ENCODE measurements at regions not wholly inside any gene's neighbourhood (a gene's known extent, or its start where the extent isn't known, plus 50 kb on each side); places are given as distances from the start of the nearest gene placed in this dataset.

DNA sequence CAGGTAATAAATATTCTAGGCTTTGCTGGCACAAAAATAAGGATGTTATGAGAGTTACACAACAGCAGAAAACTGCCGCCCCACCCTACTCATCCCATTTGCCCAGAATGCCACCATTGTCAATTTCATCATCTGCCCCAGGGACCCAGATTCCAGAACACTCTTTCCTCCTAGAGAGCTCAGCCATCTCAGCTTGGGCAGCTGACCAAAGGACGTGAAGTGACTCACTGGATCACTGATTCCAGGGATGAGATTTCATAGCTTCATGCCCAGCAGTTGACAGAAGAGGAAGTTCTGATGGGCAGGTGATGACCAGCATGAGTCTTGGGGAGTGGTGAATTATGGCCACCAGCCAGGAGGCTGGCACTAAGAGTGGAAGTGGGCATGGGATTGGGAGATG is 450.3 kb downstream of the RMST start:
- FAIRE-seq (no peak), DNase-seq (ENCODE audit: insufficient read length, low spot score) (no peak)

DNA sequence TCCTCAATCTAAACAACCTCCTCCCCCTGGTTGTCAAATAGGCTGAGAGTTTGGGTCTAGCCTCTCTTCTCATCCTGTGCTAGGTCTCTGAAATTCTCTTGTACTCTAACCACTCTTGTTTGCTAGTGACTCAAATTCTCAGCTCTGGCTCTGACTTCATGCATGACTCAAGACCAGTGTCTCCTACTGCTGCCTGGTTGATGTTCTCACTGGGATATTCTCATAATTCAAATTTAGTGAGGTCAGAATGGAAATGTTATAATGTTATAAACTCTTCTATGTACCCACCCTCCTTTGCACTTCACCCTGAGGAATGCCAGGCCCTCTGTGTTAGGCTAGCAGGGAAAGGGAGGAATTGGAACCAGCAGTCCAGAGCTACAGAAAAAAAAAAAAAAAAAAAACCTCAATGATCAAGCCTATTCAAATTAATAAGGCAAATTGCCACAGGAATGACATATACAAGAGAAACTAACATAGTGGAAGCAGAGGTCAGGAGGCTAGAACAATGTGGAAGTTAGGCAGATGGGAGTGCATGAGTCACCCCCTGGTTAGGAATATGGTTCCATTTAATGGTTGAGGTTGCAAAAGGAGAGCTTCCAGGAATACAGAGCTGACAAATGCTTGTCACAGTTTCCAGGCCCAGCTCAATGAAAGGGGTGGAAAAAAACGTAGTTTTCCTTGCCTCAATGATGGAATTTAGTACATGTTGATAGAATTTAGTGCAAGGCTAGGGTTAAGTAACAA is 459.5 kb downstream of the RMST start:
- FAIRE-seq = no peak
- DNase-seq (ENCODE audit: insufficient read length, low spot score) = no peak

DNA sequence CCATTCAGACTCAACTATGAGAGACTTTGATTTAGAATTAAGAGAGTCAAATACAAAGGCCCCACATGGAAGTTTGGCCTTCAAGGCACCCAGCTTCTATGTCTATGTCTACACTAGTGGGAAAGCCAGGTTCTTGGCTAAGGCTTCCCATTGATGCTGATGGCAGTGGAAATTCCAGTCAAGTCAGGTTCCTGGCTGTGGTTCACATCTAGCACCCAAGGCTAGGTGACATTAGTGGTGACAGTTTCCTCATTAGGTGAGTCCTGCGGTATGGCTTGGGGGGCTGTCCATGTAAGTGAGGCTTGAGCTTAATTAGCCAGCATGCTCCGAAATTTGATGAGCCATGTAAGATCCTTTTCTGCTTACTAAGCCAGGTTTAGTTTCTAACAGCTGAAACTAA is 460.9 kb downstream of the RMST start:
- no peak for FAIRE-seq
- no peak for DNase-seq (ENCODE audit: insufficient read length, low spot score)

DNA sequence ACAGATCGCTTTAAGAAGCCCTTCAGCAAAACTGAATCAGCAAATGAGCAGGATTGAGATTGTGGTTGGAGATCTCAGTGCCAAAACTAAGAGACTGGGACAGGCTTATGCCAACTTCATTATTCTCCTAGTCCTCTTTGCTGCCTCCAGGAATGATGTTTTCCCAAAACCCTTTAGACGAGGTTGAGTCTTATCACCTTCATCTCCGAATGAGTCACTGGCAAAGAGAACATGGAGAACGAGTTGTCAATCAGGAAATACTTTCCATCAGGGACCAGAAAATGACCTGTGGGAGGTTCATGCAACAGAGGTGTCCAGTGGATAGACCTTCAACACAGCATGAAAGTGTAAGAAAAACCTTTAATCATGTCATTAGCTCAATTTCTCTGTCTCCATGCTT is 461.5 kb downstream of the RMST start:
- DNase-seq (ENCODE audit: insufficient read length, low spot score) (no peak), FAIRE-seq (no peak)

DNA sequence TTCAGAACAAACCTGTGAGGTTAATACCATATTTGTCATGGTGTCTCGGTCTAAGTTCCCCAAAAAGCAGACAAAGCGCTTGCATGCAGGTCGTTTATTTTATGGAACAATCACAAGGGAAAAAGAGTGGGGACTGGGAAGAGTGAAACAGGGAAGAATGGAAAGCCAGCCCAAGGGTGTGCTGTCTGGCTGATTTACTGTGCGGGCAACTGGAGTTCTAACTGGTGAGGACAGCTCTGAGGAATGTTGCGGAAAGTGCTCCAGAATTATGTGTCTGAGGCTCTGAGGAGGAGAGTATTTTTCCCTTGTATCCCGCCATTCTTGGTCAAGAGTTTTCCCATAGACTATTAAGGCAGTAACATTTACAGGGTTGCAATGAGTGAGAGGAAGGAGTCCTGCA is 465.4 kb downstream of the RMST start:
- no peak for FAIRE-seq
- no peak for DNase-seq (ENCODE audit: insufficient read length, low spot score)

DNA sequence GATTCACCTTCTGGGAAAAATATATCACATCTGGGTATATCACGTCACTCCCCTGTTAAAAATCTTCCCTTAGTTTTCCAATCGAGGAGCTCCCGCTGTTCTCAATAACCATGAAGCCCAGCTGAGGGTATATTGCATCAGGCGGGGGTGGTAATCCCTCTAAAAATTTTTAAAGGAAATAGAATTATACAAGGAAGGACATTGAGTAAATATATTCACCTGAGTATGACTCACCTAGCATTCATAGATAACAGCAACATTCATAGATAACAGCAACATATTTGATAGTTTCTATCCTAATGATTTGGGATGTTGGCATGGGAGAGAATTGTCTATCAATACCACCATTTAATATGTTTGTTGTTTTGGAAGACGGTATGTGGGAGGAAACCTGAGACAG is 473.6 kb downstream of the RMST start:
- FAIRE-seq = no peak
- DNase-seq (ENCODE audit: insufficient read length, low spot score) = no peak

DNA sequence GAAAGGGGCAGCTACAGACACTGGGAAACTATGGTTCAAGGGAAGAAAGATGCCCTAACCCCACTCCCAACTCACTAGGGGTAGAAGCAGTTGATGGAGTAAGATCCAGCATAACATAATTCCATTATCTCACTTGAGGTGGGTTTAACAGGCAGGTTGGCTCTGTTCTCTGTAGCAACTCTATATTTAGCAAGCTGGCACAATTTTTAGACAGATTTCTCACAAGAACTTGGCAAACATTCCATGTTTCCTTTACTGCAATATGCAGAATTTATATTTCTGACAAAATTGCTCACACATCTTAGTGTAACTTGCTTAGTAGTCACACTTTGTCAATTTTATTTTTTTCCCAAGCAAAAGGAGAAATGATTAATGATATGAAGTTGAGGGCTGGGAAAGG is 475.4 kb downstream of the RMST start:
- no peak for FAIRE-seq
- DNase-seq (ENCODE audit: insufficient read length, low spot score) = no peak

DNA sequence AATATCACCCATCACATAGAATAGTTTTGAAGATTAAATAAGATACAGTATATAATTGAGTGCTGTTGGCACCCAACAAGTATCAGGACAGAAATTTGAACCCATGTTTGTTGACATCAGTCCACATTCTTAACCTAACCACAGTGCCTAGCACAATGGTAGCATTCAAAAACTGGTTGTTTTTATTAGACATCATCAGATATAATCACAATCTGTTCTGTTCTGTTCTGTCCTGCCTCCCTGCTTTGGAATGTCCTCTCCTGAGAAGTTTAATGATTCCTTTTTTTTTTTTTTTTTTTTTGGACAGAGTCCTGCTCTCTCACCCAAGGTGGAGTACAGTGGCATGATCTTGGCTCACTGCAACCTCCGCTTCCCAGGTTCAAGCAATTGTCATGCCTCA is 476.6 kb downstream of the RMST start:
- FAIRE-seq (no peak), DNase-seq (ENCODE audit: insufficient read length, low spot score) (no peak)

DNA sequence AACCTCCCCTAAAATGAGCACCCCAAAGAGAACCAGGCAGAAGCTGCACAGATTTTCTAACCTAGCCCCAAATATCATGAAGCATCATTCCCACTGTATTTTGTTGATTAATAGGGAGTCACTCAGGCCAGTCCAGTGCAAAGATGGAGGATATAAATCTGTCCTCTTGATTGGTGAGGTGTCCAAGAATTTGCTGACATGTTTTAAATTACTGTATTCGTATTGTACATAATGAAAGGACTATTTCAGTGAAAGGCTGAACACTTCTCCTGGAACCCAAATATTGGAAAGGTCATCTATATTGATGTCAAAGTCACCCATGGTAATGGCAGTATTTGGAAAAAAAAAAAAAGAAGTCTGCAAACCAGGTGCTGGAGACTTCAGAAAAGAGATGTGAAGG is 477.5 kb downstream of the RMST start:
- DNase-seq (ENCODE audit: insufficient read length, low spot score) = no peak
- no peak for FAIRE-seq

DNA sequence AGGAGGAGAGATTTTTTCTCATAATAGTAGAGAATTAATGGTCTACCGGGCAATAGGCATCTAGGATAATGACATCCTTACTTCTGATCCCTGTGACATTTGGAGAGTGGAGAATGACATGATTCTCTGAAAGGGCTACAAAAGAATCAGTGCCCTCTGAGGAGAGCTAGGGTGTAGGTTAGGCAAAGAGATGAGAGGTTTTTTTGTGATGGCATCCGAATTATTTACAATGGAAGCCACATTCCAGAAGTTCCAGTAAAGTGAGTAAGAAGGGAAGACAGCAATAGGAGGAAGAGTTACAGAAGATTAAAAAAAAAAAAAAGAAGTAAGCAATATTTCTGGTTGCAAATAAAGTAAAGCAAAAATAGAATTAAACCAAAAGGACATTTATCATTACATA is 478.0 kb downstream of the RMST start:
- FAIRE-seq (no peak), DNase-seq (ENCODE audit: insufficient read length, low spot score) (no peak)

DNA sequence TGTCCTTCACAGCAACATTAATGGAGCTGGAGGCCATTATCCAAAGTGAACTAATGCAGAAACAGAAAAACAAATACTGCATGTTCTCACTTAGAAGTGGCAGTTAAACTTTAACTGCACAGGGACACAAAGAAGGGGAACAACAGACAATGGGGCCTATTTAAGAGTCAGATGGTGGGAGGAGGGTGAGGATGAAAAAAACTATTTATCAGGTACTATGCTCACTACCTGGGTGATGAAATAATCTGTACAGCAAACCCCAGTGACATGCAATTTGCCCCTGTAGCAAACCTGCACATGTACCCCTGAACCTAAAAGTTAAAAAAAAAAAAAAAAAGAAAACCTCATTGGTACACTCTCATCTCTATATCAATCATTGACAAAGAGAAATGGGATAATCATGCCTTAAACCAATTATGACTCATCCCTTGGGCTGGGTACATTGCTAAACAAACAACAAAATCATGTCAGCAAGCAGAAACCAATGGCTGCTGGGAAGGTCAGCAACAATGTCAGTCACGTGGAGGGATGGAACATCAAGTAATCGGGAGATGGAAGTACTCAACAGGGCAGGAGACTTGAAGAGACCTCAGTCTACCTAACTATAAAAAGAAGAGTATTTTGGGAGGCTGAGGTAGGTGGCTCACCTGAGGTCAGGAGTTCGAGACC is 479.2 kb downstream of the RMST start:
- DNase-seq (ENCODE audit: insufficient read length, low spot score) (no peak), FAIRE-seq (no peak)

DNA sequence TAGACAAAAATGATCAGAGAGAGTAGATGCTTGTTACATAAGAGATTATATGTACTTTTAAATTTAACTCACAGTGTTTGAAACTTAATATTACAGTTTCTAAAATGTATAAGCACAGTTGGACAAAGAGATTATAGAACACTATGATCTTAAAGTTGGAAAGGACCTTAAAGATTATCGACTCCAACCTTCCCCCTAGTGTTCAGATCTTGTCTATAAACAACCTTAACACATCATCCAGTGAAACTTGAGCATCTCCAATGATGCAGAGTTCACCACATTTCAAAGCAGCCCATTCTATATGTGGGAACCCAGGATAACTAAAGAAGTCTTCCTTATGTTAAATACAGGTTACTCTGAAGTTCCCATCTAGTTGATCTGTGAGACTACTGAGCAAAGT is 480.8 kb downstream of the RMST start:
- FAIRE-seq (no peak), DNase-seq (ENCODE audit: insufficient read length, low spot score) (no peak)

DNA sequence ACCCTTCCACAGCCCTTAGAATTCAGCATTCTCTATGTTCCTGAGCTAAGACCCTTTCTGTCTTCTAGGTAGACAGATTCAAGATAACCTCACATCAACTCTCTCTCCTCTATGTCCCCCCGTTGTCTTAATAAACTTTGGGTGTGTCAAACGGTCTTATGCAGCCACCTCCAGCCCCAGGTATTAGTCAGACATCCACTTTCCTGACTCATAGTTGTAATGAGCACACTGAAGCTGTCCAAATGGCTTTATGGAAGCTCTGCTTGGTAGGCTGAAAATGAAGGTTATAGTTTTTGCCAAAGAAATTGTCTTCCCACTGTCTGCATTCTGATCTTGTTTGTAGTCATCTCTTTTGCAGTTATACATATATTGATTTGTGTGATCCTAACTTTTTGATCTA is 482.0 kb downstream of the RMST start:
- no peak for FAIRE-seq

DNA sequence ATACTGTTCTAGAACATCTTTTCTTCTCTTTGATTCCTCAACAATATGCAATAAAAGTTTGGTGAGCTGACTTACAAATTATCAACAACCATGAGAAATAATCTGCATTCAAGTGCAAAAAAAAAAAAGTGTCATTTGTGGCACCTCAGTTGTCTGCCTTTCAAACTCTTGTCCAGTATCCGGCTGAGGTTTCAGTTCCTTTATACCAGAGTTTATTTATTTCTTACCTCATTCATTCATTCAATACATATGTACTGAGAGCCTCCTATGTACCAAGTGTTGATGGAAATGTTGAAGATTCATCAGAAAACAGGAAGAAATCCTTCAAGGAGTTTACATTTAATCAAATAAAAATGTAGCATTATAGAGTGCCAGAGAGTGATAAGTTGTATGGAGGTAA is 484.1 kb downstream of the RMST start:
- FAIRE-seq (no peak), DNase-seq (ENCODE audit: insufficient read length, low spot score) (no peak)

More for the DNA sequence above, 482.0 kb downstream of the RMST start:
- DNase-seq (ENCODE audit: insufficient read length, low spot score) = no peak

DNA sequence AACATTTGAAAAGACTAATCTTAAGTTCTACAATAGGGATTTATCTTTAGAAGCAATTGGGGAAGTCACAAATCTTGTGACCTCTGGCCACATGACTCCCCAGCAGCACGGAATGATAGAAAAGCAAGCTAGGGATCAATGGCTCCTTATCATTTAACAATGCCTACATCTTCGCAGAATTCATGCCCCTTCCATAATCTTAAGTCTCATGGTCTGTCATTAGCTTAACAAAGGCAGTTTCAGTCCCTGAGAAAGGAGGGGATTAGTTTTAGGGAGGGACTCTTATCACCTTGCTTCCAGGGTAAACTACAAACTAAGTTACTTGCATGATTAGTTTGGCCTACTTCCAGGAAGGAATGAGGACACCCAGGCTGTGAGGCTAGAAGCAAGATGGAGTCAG is 486.0 kb downstream of the RMST start:
- FAIRE-seq (no peak), DNase-seq (ENCODE audit: insufficient read length, low spot score) (no peak)

DNA sequence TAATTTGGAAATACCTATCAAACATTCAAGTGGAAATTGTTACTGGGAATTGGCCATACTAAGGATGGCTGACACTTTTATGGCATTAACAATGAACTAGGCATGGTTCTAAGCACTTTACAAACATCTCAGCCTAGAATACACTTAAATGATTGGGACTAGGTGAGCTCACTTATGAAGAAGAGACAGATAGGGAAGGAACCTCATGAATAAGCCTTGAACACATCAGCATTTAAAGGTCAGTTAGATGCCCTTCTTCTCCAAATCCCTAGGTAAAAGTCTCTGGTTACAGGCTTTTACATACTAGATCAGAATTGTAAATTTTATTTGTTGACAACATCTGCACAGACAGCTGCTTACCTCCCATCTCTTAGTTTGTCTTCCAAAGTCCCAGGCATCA is 488.6 kb downstream of the RMST start:
- FAIRE-seq = no peak
- no peak for DNase-seq (ENCODE audit: insufficient read length, low spot score)

DNA sequence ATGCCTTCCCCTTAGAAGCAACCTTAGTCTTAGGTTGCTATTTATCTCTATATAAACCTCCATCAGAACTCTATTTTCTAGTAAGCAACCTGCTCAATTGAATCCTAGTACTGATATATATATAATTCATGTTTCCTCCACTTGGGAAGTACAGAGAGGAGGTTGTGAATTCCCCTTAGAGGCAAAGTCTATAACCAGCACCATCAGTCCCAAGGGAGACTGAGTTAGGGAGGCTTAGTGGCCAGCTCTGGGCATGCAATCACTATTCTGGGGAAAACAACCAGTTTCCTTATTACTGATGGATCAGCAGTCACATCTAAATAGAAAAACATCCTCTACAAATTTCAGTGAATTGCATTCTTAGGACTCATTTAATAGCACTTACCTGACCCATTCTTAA is 489.1 kb downstream of the RMST start:
- no peak for FAIRE-seq
- DNase-seq (ENCODE audit: insufficient read length, low spot score) = no peak

DNA sequence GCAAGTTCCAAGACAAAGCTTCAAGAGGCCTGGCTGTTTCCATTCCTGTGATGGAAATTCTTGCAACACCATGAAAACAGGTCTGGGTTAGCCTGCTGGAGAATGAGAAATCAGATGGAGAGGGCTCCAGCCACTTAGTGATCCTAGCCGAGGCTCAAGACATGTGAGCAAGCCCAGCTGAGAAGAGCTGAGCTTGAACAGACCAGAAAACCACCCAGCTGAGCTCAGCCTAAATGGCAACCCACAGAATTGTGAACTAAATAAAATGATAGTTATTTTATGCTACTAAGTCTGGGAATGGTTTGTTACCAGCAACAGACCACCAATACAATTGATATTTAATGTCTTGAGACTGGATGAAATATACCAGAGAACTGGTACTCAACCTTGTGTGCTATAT is 494.5 kb downstream of the RMST start:
- no peak for DNase-seq (ENCODE audit: insufficient read length, low spot score)
- no peak for FAIRE-seq

DNA sequence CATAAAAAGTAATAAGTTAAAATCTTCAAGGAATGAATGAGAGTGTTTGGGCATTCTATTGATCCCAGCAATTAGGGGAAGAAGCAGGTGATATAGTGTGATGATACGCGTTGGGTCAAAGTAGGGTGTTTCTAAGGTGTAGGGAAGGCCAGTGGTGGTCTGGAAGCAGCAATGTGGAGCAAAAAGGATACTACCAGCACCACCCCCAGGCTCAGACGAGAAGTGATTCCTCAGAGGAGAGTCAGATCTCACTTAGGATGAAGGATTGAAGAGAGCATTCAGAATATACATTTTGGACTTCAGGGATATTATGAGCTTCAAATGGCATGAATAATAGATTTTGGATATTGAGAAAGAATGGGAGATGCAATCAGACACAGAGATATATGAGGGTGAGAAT is 497.6 kb downstream of the RMST start:
- no peak for DNase-seq (ENCODE audit: insufficient read length, low spot score)
- FAIRE-seq = no peak

DNA sequence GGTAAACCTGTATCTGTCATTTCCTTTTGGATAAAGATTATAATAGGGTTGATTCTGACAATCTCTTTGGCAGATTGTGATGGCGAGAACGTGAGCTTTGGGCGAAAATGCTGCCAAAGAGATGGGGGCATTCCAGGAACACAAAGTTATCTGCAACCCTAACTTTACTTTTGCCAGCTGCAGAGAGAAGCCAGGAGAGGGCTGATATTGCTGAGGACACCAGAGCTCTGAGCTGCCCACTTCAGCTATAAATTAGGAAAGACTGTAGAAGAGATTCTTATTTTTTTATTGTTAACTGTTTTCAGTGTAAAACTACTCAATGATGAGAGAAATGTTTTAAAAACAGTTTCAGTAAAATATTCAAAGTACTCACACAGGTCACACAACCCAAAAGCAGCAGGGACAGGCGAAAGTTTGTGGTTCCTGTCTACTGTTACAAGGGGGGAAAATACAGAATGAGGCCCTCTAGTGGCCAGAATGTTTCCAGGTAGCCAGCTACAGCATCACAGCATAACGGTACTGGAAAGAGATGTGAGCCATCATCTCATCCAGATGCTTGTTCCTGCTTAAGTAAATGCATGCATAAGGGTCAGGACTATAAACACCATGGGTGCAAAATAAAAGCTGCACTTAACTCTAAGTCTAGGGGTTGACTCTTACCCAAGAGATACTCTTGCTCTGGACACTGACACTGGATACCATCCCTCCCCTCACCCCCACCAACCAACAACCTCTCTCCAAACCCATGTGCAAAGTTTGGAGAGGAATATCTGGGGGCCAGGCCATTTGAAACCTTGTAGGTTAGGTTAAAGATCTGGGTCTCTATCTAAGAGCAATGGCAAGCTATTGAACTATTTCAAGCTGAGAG is 498.4 kb downstream of the RMST start:
- peak; percentile 88 for FAIRE-seq
- DNase-seq (ENCODE audit: insufficient read length, low spot score) = peak; percentile 9

DNA sequence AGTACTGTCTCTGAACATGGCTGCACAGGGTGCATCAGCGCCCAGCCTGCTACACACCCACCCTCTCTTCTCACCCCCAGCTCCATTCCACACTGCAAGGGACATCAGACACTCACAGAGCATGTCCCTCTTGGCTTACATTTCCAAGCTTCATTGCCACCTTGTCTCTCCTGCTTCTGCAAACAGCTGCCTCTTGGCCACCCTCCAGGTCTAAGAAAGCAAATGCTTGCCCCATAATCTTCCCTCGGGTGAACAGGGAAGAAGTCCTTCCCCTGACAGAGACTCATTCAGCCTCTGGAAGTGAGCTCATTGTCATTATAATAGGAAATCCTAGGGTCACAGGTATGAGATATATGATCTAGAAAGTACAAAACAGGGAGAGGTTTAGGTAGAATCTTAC is 505.2 kb downstream of the RMST start:
- no peak for FAIRE-seq
- no peak for DNase-seq (ENCODE audit: insufficient read length, low spot score)

Measured in GM19239 (cell line).